Gastrocnemius medialis (tissue), 4 donors: ENCODE measurements at regions not wholly inside any gene's neighbourhood (a gene's known extent, or its start where the extent isn't known, plus 50 kb on each side); places are given as distances from the start of the nearest gene placed in this dataset.

Experiments
- POLR2A ChIP-seq, 2 donors: fragments of 450-650 bp; IDR thresholded peaks; one replicate each; pipeline ENCODE4 v1.6.1; 2017; ENCODE audit warnings: antibody characterized with exemption in 2 of 2, mild to moderate bottlenecking in 2 of 2, moderate library complexity in 2 of 2
- TF ChIP-seq, protein P1 (sequence below), 5 experiments: fragments of 450-650 bp in 3 of 5; fragments of 200-600 bp in 2 of 5; sonication (generic) in 2 of 5; IDR thresholded peaks in 4 of 5; conservative IDR thresholded peaks in 1 of 5; 1 replicate in 4 of 5; 2 replicates in 1 of 5; pipeline ENCODE4 v1.5.1; 2016 to 2019; ENCODE audit warnings: antibody characterized with exemption in 5 of 5, mild to moderate bottlenecking in 3 of 5, moderate library complexity in 3 of 5

- TF ChIP-seq, protein P1, sequence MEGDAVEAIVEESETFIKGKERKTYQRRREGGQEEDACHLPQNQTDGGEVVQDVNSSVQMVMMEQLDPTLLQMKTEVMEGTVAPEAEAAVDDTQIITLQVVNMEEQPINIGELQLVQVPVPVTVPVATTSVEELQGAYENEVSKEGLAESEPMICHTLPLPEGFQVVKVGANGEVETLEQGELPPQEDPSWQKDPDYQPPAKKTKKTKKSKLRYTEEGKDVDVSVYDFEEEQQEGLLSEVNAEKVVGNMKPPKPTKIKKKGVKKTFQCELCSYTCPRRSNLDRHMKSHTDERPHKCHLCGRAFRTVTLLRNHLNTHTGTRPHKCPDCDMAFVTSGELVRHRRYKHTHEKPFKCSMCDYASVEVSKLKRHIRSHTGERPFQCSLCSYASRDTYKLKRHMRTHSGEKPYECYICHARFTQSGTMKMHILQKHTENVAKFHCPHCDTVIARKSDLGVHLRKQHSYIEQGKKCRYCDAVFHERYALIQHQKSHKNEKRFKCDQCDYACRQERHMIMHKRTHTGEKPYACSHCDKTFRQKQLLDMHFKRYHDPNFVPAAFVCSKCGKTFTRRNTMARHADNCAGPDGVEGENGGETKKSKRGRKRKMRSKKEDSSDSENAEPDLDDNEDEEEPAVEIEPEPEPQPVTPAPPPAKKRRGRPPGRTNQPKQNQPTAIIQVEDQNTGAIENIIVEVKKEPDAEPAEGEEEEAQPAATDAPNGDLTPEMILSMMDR (IDR thresholded peaks at IDR 0.05 in 4 of 5, conservative IDR thresholded peaks at IDR 0.05 in 1 of 5): no peak
- no peak for TF ChIP-seq POLR2A (IDR thresholded peaks at IDR 0.05)
These were observed 299.2 kb upstream of the RBMS1 start for GRCh38 chr2:160792837-160793236.
